GM23338 (cell line): ENCODE measurements at regions not wholly inside any gene's neighbourhood (a gene's known extent, or its start where the extent isn't known, plus 50 kb on each side); places are given as distances from the start of the nearest gene placed in this dataset.

Experiments
- ATAC-seq: fragments of 200-7000 bp; cut with Tn5 transposase; 3 replicates; pipeline ENCODE4 v1.9.1; 2020
- DNase-seq: peaks from one replicate; pipeline ENCODE4 v3.0.0-alpha.2; 2015; ENCODE audit warnings: low spot score
- H2AFZ ChIP-seq: fragments of 200-600 bp; sonication (generic); 2 replicates; pipeline ENCODE4 v1.8.0; 2016; ENCODE audit warnings: antibody characterized with exemption, mild to moderate bottlenecking, moderate library complexity
- H3F3A ChIP-seq: fragments of 200-600 bp; sonication (generic); replicated peaks from 2 replicates; pipeline ENCODE4 v1.8.0; 2017; ENCODE audit warnings: antibody characterized with exemption, mixed run types, low read depth
- H3K27ac ChIP-seq: fragments of 200-600 bp; sonication (generic); 2 replicates; pipeline ENCODE4 v1.6.1; 2016; ENCODE audit warnings: low read depth
- H3K27me3 ChIP-seq: fragments of 200-600 bp; sonication (generic); 2 replicates; pipeline ENCODE4 v1.8.0; 2016; ENCODE audit warnings: mild to moderate bottlenecking, mixed run types, moderate library complexity; ENCODE audit not compliant: insufficient read depth
- H3K36me3 ChIP-seq: fragments of 200-600 bp; sonication (generic); 2 replicates; pipeline ENCODE4 v1.8.0; 2016; ENCODE audit warnings: mild to moderate bottlenecking; ENCODE audit not compliant: insufficient read depth
- H3K4me1 ChIP-seq: fragments of 200-600 bp; sonication (generic); 2 replicates; pipeline ENCODE4 v1.8.0; 2016; ENCODE audit warnings: mild to moderate bottlenecking, moderate library complexity; ENCODE audit not compliant: insufficient read depth
- H3K4me2 ChIP-seq: fragments of 200-600 bp; sonication (generic); 2 replicates; pipeline ENCODE4 v1.7.1; 2017; ENCODE audit warnings: mixed run types
- H3K4me3 ChIP-seq: fragments of 200-600 bp; sonication (generic); 2 replicates; pipeline ENCODE4 v1.6.1; 2016; ENCODE audit warnings: mixed run types
- H3K79me2 ChIP-seq: fragments of 200-600 bp; sonication (generic); replicated peaks from 2 replicates; pipeline ENCODE4 v1.8.0; 2017; ENCODE audit warnings: mild to moderate bottlenecking; ENCODE audit not compliant: insufficient read depth
- H3K9me2 ChIP-seq: fragments of 200-600 bp; sonication (generic); 2 replicates; pipeline ENCODE4 v1.8.0; 2017; ENCODE audit not compliant: insufficient read depth
- H4K20me1 ChIP-seq: fragments of 200-600 bp; sonication (generic); replicated peaks from 2 replicates; pipeline ENCODE4 v1.8.0; 2017; ENCODE audit warnings: mild to moderate bottlenecking; ENCODE audit not compliant: insufficient read depth
- H3K27ac Mint-ChIP-seq: 2 replicates; pipeline ENCODE4 v1.8.0; 2020; ENCODE audit warnings: inconsistent platforms, mild to moderate bottlenecking, moderate library complexity, mixed read lengths
- H3K27me3 Mint-ChIP-seq: 3 replicates; pipeline ENCODE4 v1.8.0; 2022; ENCODE audit warnings: low read depth, mild to moderate bottlenecking, moderate library complexity, mixed read lengths, inconsistent platforms; ENCODE audit not compliant: insufficient read depth, poor library complexity
- H3K36me3 Mint-ChIP-seq: 3 replicates; pipeline ENCODE4 v1.8.0; 2021; ENCODE audit warnings: low read depth, mild to moderate bottlenecking, inconsistent platforms, moderate library complexity, mixed read lengths
- H3K4me1 Mint-ChIP-seq: 3 replicates; pipeline ENCODE4 v1.8.0; 2020; ENCODE audit warnings: mild to moderate bottlenecking, inconsistent platforms, mixed read lengths
- H3K4me3 Mint-ChIP-seq: 3 replicates; pipeline ENCODE4 v1.8.0; 2021; ENCODE audit warnings: moderate library complexity, mild to moderate bottlenecking, inconsistent platforms, mixed read lengths
- H3K9me3 Mint-ChIP-seq: 3 replicates; pipeline ENCODE4 v1.8.0; 2020; ENCODE audit warnings: moderate library complexity, mild to moderate bottlenecking, inconsistent platforms, mixed read lengths
- CREB1 ChIP-seq: fragments of 250-450 bp; sonication (Bioruptor Pico); IDR thresholded peaks from 2 replicates; pipeline ENCODE4 v1.5.0; 2020; ENCODE audit warnings: low read depth, mild to moderate bottlenecking, moderate library complexity
- EZH2 ChIP-seq: fragments of 200-600 bp; sonication (generic); IDR thresholded peaks from one replicate; pipeline ENCODE4 v1.8.0; 2017; ENCODE audit warnings: antibody characterized with exemption, mild to moderate bottlenecking, low read depth; ENCODE audit not compliant: unreplicated experiment
- EZH2phosphoT487 ChIP-seq: fragments of 200-600 bp; sonication (generic); IDR thresholded peaks from one replicate; pipeline ENCODE4 v1.8.1; 2018; ENCODE audit warnings: antibody characterized with exemption; ENCODE audit not compliant: unreplicated experiment
- JUNB ChIP-seq: IDR thresholded peaks from one replicate; pipeline ENCODE4 v1.6.1; 2016; ENCODE audit warnings: antibody characterized with exemption; ENCODE audit not compliant: unreplicated experiment
- NANOG ChIP-seq: IDR thresholded peaks from 2 replicates; pipeline ENCODE4 v1.6.1; 2016; ENCODE audit warnings: antibody characterized with exemption, borderline replicate concordance
- POLR2AphosphoS5 ChIP-seq: IDR thresholded peaks from 2 replicates; pipeline ENCODE4 v1.6.1; 2016; ENCODE audit warnings: antibody characterized with exemption, low read depth
- STAT1 ChIP-seq: IDR thresholded peaks from one replicate; pipeline ENCODE4 v1.6.1; 2016; ENCODE audit warnings: antibody characterized with exemption; ENCODE audit not compliant: unreplicated experiment
- ZNF114 ChIP-seq: fragments of 250-450 bp; sonication (Bioruptor Pico); IDR thresholded peaks from 2 replicates; pipeline ENCODE4 v1.5.0; 2020; ENCODE audit warnings: mild to moderate bottlenecking, moderate library complexity
- ZNF331 ChIP-seq: fragments of 250-450 bp; sonication (Bioruptor Pico); IDR thresholded peaks from 2 replicates; pipeline ENCODE4 v1.5.0; 2020; ENCODE audit warnings: low read depth, mild to moderate bottlenecking, moderate library complexity
- TF ChIP-seq, protein P1 (sequence below): fragments of 250-450 bp; sonication (Bioruptor Pico); IDR thresholded peaks from 2 replicates; pipeline ENCODE4 v1.5.0; 2020; ENCODE audit warnings: mild to moderate bottlenecking, moderate library complexity
- TF ChIP-seq, protein P2 (sequence below), 2 experiments: fragments of 200-600 bp in 1 of 2; sonication (generic) in 1 of 2; conservative IDR thresholded peaks; 2 replicates each; pipeline versions ENCODE4 v1.5.1 to v1.6.1; 2016 to 2017; ENCODE audit warnings: antibody characterized with exemption in 2 of 2, low read depth in 2 of 2, mild to moderate bottlenecking in 2 of 2, moderate library complexity in 1 of 2
- TF ChIP-seq, protein P3 (sequence below): IDR thresholded peaks from 2 replicates; pipeline ENCODE4 v1.6.1; 2016; ENCODE audit warnings: antibody characterized with exemption
- TF ChIP-seq, protein P4 (sequence below): IDR thresholded peaks from one replicate; pipeline ENCODE4 v1.6.1; 2018; ENCODE audit warnings: antibody characterized with exemption; ENCODE audit not compliant: unreplicated experiment

DNA sequence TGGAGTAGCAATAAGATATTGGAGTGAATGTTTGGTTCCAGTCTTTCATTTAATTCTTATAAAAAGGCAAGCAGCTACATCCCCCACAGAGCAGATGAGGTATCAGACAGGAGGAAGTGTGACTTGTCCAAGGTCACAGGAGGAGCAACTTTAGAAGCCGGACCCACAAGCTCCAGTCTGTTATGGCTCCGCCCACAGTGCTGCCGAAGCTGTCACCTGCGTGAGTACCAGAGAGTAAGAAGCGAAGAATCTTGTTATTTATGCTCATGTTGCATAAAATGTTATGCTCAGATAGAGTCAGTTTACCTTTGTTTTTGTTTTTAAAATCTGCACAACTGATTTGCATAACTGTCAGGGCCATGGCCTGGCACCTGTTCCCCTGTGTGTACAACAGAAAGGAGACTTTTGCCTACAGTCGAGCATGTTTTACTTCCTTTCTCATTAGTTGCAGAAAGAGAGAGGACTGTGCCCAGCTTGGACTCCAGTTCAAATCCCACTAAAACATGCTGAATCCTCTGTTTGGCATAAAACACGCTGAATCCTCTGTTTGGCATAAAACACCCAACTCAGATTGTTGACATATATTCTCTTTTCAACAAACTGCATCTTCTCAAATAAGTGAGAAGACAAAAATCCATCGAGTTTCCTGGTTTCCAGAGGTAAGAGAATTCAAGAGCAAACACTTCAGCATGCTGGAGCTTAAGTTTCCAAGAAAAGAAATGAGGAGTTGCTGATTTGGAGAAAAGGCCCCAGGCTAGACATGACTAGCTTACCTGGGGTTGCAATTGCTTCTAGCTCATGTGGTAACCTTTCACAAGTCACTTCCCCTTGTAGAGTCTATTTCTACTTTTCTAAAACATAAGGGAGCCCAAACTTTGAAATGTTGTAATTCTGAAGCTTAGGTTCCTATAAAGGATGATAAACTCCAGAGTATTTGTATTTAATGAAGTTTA is 409.8 kb upstream of the ZMIZ1 start:
- H3K4me1 ChIP-seq = no peaks in the 10 kb centered on the region
- no peaks in the 10 kb centered on the region for H3K79me2 ChIP-seq
- H3K27ac ChIP-seq = no peak overlapping the region
- no peaks in the 10 kb centered on the region for H3K9me2 ChIP-seq
- TF ChIP-seq EZH2 (no peak), EZH2phosphoT487 (no peak), ZNF331 (CRISPR knock-in tag) (no peak), POLR2AphosphoS5 (no peak), ZNF114 (CRISPR knock-in tag) (no peak), STAT1 (no peak), JUNB (no peak), NANOG (no peak), CREB1 (CRISPR knock-in tag) (no peak)
- TF ChIP-seq, protein P1, sequence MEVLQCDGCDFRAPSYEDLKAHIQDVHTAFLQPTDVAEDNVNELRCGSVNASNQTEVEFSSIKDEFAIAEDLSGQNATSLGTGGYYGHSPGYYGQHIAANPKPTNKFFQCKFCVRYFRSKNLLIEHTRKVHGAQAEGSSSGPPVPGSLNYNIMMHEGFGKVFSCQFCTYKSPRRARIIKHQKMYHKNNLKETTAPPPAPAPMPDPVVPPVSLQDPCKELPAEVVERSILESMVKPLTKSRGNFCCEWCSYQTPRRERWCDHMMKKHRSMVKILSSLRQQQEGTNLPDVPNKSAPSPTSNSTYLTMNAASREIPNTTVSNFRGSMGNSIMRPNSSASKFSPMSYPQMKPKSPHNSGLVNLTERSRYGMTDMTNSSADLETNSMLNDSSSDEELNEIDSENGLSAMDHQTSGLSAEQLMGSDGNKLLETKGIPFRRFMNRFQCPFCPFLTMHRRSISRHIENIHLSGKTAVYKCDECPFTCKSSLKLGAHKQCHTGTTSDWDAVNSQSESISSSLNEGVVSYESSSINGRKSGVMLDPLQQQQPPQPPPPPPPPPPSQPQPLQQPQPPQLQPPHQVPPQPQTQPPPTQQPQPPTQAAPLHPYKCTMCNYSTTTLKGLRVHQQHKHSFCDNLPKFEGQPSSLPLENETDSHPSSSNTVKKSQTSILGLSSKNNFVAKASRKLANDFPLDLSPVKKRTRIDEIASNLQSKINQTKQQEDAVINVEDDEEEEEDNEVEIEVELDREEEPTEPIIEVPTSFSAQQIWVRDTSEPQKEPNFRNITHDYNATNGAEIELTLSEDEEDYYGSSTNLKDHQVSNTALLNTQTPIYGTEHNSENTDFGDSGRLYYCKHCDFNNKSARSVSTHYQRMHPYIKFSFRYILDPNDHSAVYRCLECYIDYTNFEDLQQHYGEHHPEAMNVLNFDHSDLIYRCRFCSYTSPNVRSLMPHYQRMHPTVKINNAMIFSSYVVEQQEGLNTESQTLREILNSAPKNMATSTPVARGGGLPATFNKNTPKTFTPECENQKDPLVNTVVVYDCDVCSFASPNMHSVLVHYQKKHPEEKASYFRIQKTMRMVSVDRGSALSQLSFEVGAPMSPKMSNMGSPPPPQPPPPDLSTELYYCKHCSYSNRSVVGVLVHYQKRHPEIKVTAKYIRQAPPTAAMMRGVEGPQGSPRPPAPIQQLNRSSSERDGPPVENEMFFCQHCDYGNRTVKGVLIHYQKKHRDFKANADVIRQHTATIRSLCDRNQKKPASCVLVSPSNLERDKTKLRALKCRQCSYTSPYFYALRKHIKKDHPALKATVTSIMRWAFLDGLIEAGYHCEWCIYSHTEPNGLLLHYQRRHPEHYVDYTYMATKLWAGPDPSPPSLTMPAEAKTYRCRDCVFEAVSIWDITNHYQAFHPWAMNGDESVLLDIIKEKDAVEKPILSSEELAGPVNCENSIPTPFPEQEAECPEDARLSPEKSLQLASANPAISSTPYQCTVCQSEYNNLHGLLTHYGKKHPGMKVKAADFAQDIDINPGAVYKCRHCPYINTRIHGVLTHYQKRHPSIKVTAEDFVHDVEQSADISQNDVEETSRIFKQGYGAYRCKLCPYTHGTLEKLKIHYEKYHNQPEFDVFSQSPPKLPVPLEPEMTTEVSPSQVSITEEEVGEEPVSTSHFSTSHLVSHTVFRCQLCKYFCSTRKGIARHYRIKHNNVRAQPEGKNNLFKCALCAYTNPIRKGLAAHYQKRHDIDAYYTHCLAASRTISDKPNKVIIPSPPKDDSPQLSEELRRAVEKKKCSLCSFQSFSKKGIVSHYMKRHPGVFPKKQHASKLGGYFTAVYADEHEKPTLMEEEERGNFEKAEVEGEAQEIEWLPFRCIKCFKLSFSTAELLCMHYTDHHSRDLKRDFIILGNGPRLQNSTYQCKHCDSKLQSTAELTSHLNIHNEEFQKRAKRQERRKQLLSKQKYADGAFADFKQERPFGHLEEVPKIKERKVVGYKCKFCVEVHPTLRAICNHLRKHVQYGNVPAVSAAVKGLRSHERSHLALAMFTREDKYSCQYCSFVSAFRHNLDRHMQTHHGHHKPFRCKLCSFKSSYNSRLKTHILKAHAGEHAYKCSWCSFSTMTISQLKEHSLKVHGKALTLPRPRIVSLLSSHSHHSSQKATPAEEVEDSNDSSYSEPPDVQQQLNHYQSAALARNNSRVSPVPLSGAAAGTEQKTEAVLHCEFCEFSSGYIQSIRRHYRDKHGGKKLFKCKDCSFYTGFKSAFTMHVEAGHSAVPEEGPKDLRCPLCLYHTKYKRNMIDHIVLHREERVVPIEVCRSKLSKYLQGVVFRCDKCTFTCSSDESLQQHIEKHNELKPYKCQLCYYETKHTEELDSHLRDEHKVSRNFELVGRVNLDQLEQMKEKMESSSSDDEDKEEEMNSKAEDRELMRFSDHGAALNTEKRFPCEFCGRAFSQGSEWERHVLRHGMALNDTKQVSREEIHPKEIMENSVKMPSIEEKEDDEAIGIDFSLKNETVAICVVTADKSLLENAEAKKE (CRISPR knock-in tag) = no peak
- TF ChIP-seq, protein P2, sequence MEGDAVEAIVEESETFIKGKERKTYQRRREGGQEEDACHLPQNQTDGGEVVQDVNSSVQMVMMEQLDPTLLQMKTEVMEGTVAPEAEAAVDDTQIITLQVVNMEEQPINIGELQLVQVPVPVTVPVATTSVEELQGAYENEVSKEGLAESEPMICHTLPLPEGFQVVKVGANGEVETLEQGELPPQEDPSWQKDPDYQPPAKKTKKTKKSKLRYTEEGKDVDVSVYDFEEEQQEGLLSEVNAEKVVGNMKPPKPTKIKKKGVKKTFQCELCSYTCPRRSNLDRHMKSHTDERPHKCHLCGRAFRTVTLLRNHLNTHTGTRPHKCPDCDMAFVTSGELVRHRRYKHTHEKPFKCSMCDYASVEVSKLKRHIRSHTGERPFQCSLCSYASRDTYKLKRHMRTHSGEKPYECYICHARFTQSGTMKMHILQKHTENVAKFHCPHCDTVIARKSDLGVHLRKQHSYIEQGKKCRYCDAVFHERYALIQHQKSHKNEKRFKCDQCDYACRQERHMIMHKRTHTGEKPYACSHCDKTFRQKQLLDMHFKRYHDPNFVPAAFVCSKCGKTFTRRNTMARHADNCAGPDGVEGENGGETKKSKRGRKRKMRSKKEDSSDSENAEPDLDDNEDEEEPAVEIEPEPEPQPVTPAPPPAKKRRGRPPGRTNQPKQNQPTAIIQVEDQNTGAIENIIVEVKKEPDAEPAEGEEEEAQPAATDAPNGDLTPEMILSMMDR (conservative IDR thresholded peaks at IDR 0.05; ENCODE audit: low read depth in 2 of 2) = no peak
- TF ChIP-seq, protein P3, sequence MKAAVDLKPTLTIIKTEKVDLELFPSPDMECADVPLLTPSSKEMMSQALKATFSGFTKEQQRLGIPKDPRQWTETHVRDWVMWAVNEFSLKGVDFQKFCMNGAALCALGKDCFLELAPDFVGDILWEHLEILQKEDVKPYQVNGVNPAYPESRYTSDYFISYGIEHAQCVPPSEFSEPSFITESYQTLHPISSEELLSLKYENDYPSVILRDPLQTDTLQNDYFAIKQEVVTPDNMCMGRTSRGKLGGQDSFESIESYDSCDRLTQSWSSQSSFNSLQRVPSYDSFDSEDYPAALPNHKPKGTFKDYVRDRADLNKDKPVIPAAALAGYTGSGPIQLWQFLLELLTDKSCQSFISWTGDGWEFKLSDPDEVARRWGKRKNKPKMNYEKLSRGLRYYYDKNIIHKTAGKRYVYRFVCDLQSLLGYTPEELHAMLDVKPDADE = no peak
- TF ChIP-seq, protein P4, sequence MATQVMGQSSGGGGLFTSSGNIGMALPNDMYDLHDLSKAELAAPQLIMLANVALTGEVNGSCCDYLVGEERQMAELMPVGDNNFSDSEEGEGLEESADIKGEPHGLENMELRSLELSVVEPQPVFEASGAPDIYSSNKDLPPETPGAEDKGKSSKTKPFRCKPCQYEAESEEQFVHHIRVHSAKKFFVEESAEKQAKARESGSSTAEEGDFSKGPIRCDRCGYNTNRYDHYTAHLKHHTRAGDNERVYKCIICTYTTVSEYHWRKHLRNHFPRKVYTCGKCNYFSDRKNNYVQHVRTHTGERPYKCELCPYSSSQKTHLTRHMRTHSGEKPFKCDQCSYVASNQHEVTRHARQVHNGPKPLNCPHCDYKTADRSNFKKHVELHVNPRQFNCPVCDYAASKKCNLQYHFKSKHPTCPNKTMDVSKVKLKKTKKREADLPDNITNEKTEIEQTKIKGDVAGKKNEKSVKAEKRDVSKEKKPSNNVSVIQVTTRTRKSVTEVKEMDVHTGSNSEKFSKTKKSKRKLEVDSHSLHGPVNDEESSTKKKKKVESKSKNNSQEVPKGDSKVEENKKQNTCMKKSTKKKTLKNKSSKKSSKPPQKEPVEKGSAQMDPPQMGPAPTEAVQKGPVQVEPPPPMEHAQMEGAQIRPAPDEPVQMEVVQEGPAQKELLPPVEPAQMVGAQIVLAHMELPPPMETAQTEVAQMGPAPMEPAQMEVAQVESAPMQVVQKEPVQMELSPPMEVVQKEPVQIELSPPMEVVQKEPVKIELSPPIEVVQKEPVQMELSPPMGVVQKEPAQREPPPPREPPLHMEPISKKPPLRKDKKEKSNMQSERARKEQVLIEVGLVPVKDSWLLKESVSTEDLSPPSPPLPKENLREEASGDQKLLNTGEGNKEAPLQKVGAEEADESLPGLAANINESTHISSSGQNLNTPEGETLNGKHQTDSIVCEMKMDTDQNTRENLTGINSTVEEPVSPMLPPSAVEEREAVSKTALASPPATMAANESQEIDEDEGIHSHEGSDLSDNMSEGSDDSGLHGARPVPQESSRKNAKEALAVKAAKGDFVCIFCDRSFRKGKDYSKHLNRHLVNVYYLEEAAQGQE = no peak
- no peaks in the 10 kb centered on the region for H4K20me1 ChIP-seq
- DNase-seq = no peak
- ATAC-seq = no peak
- H3K36me3 ChIP-seq = no peaks in the 10 kb centered on the region
- H3K27me3 ChIP-seq = no peaks in the 10 kb centered on the region
- Mint-ChIP-seq H3K9me3 (peaks cover 4% of the 10 kb centered on the region; the same call in 2 of the 3 replicates), H3K27me3 (no peaks in the 10 kb centered on the region), H3K4me3 (no peak overlapping the region), H3K27ac (no peak overlapping the region), H3K4me1 (no peaks in the 10 kb centered on the region), H3K36me3 (no peaks in the 10 kb centered on the region; the same call in 1 of the 3 replicates)
- no peak overlapping the region for H2AFZ ChIP-seq
- H3K4me3 ChIP-seq = no peak overlapping the region
- H3K4me2 ChIP-seq = no peak overlapping the region
- H3F3A ChIP-seq = no peaks in the 10 kb centered on the region
